KG1 (cell line): ENCODE measurements at regions not wholly inside any gene's neighbourhood (a gene's known extent, or its start where the extent isn't known, plus 50 kb on each side); places are given as distances from the start of the nearest gene placed in this dataset.
"Not testable (repeated sequence)": the region's sequence is repeated elsewhere in the genome, so short reads cannot be mapped to it uniquely, and the experiment has no call there.

Experiments used
- DNase-seq: peaks from one replicate; lab custom pipeline; 2025; lab: John Stamatoyannopoulos, UW

- DNase-seq, result not testable (repeated sequence)
These were observed 100.5 kb upstream of the PZP start for GRCh38 chr12:9308745-9309144.

GRCh38 chr12:9308163-9308562 is 100.0 kb upstream of the PZP start:
- DNase-seq, result not testable (repeated sequence)

- not testable (repeated sequence) for DNase-seq
These were observed 99.1 kb upstream of the PZP start for GRCh38 chr12:9307255-9307654.

DNA sequence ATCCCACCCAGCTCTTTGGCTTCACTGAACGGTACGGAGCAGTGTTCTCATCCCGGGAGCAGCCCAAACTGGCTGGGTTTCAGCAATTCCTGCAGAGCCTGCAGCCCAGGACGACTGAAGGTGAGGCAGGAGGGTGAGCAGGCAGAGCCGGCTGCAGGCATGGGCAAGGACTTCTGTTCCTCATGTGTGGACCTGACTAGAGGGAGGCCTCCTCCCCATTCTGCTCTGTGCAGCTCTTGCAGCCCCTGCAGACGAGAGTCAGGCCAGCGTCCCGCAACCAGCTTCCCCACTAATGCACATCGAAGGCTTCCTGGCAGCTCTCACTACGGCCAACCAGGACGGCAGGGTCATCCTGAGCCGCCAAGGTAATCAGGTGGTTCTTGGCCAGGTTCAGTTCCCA is 97.8 kb upstream of the PZP start:
- DNase-seq, result not testable (repeated sequence)

- not testable (repeated sequence) for DNase-seq
These were observed 96.3 kb upstream of the PZP start for GRCh38 chr12:9304540-9304939.

- not testable (repeated sequence) for DNase-seq
These were observed 87.7 kb upstream of the PZP start for GRCh38 chr12:9295872-9296271.

DNA sequence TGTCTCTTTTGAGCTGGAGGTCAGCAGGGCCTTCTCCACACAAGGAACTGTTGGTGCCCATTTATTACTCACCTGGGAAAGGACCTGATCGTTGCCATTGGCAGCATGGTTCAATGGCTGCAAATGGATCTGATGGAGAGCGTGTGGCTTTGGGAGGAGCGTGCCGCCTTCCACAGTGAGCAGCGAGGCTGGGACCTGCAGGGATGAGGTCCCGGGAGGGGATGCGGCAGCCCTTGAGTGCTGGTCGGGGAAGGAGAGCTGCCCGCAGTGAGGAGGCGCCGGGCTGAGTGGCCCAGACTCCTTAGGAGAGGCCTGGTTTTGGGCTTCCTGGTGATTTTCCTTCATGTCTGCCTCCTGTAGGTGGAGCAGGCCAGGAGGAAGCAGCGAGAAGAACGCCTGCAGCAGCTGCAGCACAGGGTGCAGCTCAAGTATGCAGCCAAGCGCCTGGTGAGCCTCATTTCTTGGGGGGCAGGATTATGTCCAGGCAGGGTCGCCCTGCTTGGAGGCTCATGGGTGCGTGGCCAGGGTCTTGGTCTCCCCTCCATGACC is 86.0 kb upstream of the PZP start:
- not testable (repeated sequence) for DNase-seq

- DNase-seq, result not testable (repeated sequence)
These were observed 85.2 kb upstream of the PZP start for GRCh38 chr12:9293391-9293790.

DNA sequence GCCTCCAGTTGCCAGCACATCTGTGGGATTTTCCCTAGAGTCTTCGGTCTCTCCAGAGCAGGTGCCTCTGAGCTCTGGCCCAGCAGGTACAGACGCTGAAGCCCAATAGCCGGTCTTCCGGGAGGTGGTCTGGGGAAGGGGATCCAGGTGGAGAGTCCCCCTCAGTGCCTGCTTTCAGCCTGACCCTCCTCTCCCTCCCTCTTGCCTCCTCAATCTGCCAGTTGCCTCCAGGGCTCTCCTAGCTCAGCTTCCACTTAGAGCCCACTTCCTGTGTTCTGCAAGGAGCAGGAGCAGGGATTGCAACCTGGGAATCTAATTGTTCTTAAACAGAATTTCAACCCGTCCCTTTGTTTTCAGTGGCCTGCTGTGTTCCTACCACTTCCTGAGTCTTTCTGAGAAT is 81.8 kb upstream of the PZP start:
- DNase-seq, result not testable (repeated sequence)

GRCh38 chr12:9284724-9285123 is 76.5 kb upstream of the PZP start:
- DNase-seq, result not testable (repeated sequence)

DNA sequence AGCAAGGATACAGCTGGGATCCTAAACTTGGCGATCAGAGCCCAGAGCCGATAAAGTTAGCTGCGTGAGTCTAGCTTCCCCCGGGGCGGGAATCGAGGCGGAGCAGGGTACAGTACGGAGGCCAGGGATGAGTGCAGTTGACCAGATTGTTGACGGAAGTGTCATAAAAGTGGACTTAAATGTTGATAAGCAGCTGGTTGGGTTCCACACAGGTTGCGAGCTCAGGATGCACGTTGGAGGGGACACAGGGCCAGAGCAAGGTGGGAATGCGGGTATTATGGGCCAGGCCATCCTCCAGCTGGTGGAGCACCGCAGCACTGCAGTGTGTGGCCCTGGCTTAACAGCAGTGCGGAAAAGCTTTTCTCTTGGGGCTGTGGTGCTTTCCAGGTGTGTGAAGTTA is 76.0 kb upstream of the PZP start:
- not testable (repeated sequence) for DNase-seq

DNA sequence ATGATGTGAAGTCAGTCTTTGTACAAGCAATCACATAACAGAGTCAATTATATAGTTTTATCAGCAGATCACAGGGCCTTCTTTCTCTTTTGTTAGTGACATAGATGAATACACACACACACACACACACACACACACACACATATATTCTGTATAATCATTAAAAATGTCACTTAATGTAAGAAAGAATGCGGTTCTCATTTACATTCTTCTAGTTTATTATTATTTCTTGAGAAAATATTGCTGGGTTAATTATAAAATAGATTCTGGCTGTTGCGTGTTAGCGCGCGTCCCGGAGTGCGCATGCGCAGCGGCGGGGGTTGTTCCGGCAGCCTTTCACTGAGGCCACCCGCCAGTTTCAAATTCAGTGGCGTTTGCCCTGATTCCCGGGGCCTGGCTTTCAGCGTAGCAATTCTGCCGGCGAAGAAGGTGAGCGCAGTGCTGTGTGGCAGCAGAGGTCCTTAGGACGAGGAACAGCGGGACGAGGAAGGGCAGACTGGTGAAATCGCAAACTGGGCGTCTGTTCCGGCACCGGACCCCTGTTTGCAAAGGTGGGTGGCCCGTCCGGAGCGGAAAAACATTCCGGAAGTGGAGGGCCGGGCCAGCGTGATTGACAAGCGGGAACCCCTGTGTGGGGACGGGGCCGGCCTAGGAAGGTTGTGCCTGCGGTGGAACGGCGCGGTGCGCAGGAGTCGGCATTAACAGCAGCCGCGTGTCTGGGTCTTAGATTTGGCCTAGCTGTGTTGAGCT is 75.3 kb upstream of the PZP start:
- peak; percentile 94 for DNase-seq

DNA sequence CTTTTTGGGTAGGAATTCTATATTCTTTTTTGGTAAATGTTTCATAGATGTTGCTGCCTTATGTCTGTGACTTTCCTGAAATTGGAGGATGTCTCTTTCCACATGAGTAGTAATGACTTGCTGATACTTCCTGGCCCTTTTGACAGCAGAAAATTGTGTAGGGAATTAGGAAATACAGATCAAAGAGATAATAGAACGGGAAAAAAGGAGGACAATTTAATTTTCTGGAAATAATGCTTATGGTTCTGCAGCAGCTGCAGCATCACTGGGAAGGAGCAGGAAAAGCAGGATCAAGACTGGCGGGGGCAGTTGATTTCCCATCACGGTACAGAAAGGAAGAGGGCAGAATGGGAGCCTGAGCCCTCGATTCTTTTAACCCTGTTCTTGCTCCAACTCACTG is 68.8 kb upstream of the PZP start:
- DNase-seq, result no peak

GRCh38 chr12:9273276-9273675 is 65.1 kb upstream of the PZP start:
- no peak for DNase-seq

GRCh38 chr12:9271875-9272274 is 63.7 kb upstream of the PZP start:
- DNase-seq, result no peak

DNA sequence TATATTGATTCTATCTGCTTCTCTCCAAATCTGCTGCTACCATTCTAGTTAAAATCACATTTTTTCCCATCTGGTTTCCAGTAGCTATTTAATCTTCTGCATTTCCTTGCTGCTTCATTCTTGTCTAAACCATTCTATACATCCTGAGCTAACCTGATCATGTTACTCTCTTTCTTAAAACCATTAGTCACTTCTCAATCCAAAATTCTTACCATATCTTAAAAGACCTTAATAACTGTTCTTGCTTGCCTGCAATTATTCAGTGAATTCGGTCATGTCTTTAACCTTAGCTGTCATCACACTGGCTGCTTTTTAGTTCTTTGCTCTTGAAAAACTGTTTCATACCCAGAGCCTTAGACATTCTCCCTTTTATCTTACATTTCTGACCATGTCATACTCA is 56.4 kb upstream of the PZP start:
- no peak for DNase-seq

- DNase-seq, result no peak
These were observed 52.7 kb upstream of the PZP start for GRCh38 chr12:9260931-9261330.

- no peak for DNase-seq
These were observed 50.5 kb upstream of the PZP start for GRCh38 chr12:9258676-9259075.
